ENCODE measurements at regions not wholly inside any gene's neighbourhood (a gene's known extent, or its start where the extent isn't known, plus 50 kb on each side); places are given as distances from the start of the nearest gene placed in this dataset.
"Not testable (repeated sequence)": the region's sequence is repeated elsewhere in the genome, so short reads cannot be mapped to it uniquely, and the experiment has no call there.

DNA sequence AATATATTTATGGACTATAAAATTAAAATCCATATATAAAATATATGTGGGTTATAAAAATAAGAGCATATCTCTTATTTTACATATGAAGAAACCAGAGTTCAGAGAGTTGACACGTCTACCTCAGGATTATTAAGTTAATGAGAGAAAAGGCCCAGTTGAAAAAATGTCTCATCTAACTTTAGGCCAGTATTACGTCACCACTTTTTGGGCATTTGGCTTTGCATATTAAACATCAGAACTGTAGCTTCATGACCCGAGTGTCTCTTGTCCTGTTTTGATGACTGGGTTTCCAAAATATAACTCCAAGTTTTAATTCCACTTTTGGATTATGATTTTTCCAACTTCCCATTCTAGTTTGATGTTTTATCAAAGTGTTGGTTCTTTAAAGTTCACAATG is 1026.1 kb downstream of the SLC6A15 start:
- Mint-ChIP-seq H3K27ac (no peak overlapping the region), H3K4me3 (no peak overlapping the region), H3K36me3 (peaks cover 0 to 4% (median 0%) of the 10 kb centered on the region in 3 donors), H3K4me1 (no peaks in the 10 kb centered on the region), H3K9me3 (peaks cover under 1 to 17% (median 8%) of the 10 kb centered on the region in 6 donors), H3K27me3 (ENCODE audit: low read depth in 3 of 3) (no peaks in the 10 kb centered on the region)
- DNase-seq = no peak

DNA sequence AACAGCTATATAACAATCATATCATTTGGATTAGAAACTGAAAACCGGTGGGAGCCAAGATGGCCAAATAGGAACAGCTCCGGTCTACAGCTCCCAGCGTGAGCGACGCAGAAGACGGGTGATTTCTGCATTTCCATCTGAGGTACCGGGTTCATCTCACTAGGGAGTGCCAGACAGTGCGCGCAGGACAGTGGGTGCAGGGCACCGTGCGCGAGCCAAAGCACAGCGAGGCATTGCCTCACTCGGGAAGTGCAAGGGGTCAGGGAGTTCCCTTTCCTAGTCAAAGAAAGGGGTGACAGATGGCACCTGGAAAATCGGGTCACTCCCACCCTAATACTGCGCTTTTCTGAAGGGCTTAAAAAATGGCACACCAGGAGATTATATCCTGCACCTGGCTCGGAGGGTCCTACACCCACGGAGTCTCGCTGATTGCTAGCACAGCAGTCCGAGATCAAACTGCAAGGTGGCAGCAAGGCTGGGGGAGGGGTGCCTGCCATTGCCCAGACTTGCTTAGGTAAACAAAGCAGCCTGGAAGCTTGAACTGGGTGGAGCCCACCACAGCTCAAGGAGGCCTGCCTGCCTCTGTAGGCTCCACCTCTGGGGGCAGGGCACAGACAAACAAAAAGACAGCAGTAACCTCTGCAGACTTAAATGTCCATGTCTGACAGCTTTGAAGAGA is 1041.5 kb downstream of the SLC6A15 start:
- not testable (repeated sequence) for H3K4me1 Mint-ChIP-seq; DNase-seq; H3K27ac Mint-ChIP-seq; H3K27me3 Mint-ChIP-seq (ENCODE audit: low read depth in 3 of 3); H3K36me3 Mint-ChIP-seq; H3K4me3 Mint-ChIP-seq
- peaks cover 4 to 15% (median 8%) of the 10 kb centered on the region in 6 donors for H3K9me3 Mint-ChIP-seq

DNA sequence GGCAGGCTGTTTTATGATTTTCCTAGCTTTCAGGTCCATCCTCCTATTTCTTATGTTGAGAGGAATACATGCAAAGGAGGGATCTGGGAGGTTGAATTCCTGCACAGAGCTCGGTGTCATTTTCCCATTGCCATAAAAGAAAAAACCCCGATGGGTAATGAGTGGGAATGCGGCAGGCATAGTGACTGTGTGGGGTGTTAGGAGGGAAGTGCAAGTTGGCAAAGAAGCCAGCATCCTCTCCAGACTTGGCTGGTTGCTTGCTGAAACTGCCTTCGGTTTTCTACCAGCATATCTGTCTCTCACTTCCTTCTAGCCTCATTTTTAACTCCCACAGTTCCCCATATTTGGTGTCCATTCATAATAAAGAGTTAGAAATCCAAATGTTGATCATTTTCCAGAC is 1046.1 kb downstream of the SLC6A15 start:
- peaks cover 2 to 14% (median 5%) of the 10 kb centered on the region in 6 donors for H3K9me3 Mint-ChIP-seq
- H3K36me3 Mint-ChIP-seq = no peaks in the 10 kb centered on the region
- H3K27me3 Mint-ChIP-seq (ENCODE audit: low read depth in 3 of 3) = no peaks in the 10 kb centered on the region
- H3K4me3 Mint-ChIP-seq = no peak overlapping the region
- no peak overlapping the region for H3K27ac Mint-ChIP-seq
- no peaks in the 10 kb centered on the region for H3K4me1 Mint-ChIP-seq
- DNase-seq = no peak

- no peaks in the 10 kb centered on the region for H3K27me3 Mint-ChIP-seq (ENCODE audit: low read depth in 3 of 3)
- H3K4me1 Mint-ChIP-seq = no peaks in the 10 kb centered on the region
- H3K9me3 Mint-ChIP-seq = peaks cover 2 to 13% (median 5%) of the 10 kb centered on the region in 6 donors
- H3K27ac Mint-ChIP-seq = no peak overlapping the region
- no peaks in the 10 kb centered on the region for H3K36me3 Mint-ChIP-seq
- H3K4me3 Mint-ChIP-seq = no peak overlapping the region
- no peak for DNase-seq
Measured at GRCh38 chr12:83865431-83865830, 1047.2 kb downstream of the SLC6A15 start.

GRCh38 chr12:83864054-83864453 is 1048.5 kb downstream of the SLC6A15 start:
- Mint-ChIP-seq H3K27me3 (ENCODE audit: low read depth in 3 of 3) (no peaks in the 10 kb centered on the region), H3K4me1 (no peaks in the 10 kb centered on the region), H3K36me3 (no peaks in the 10 kb centered on the region), H3K27ac (no peak overlapping the region), H3K4me3 (no peak overlapping the region), H3K9me3 (peaks cover 2 to 16% (median 7%) of the 10 kb centered on the region in 6 donors)
- DNase-seq = no peak

GRCh38 chr12:83859021-83859420 is 1053.6 kb downstream of the SLC6A15 start:
- no peak for DNase-seq
- H3K4me3 Mint-ChIP-seq = no peak overlapping the region
- H3K27ac Mint-ChIP-seq = no peak overlapping the region
- H3K4me1 Mint-ChIP-seq = no peaks in the 10 kb centered on the region
- H3K9me3 Mint-ChIP-seq = peaks cover 3 to 48% (median 33%) of the 10 kb centered on the region in 6 donors
- no peaks in the 10 kb centered on the region for H3K27me3 Mint-ChIP-seq (ENCODE audit: low read depth in 3 of 3)
- H3K36me3 Mint-ChIP-seq = no peaks in the 10 kb centered on the region

DNA sequence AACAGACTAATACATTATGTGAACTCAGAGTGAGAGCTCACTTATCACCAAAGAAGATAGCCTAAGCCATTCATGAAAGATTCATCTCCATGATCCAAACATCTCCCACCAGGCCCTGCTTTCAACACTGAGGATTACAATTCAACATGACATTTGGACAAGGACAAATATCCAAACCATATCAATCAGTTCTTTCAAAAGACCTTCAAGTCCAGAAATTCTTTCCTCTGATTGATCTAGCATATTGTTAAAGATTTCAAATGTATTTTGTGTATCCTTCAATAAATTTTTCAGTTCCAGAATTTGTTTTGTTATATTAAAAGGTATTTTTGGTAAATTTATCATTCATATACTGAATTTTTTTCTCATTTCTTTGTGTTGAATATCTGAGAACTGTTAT is 1055.8 kb downstream of the SLC6A15 start:
- no peak overlapping the region for H3K27ac Mint-ChIP-seq
- H3K9me3 Mint-ChIP-seq = peaks cover 5 to 55% (median 33%) of the 10 kb centered on the region in 6 donors
- H3K36me3 Mint-ChIP-seq = no peaks in the 10 kb centered on the region
- DNase-seq = no peak
- H3K27me3 Mint-ChIP-seq (ENCODE audit: low read depth in 3 of 3) = no peaks in the 10 kb centered on the region
- H3K4me3 Mint-ChIP-seq = no peak overlapping the region
- no peaks in the 10 kb centered on the region for H3K4me1 Mint-ChIP-seq

- Mint-ChIP-seq H3K4me1 (no peaks in the 10 kb centered on the region), H3K27ac (no peak overlapping the region), H3K9me3 (peaks cover 2 to 37% (median 11%) of the 10 kb centered on the region in 6 donors), H3K36me3 (no peaks in the 10 kb centered on the region), H3K4me3 (no peak overlapping the region), H3K27me3 (ENCODE audit: low read depth in 3 of 3) (no peaks in the 10 kb centered on the region)
- DNase-seq = no peak
Measured at GRCh38 chr12:83850531-83850930, 1062.1 kb downstream of the SLC6A15 start.

DNA sequence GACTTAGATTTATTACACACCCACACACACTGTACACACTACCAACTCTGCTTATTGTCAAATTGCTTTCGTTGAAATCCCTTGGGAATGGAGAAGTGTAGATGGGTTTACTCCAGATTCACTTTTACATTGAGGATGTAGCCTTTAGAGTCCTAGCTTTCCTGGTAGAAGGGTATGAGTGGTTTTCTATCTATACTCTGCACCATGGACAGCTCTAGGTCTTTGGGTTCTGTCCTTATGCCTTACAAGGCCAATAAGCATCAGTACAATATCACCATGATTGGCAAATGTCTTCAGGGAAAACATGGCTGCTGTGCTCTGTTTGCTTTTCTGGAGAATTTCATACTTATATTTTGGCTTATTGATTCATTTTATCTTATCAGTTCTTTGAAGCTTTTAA is 1063.9 kb downstream of the SLC6A15 start:
- Mint-ChIP-seq H3K4me3 (no peak overlapping the region), H3K4me1 (no peaks in the 10 kb centered on the region), H3K27me3 (ENCODE audit: low read depth in 3 of 3) (no peaks in the 10 kb centered on the region), H3K27ac (no peak overlapping the region), H3K9me3 (peaks cover 0 to 21% (median 6%) of the 10 kb centered on the region in 6 donors), H3K36me3 (no peaks in the 10 kb centered on the region)
- no peak for DNase-seq

DNA sequence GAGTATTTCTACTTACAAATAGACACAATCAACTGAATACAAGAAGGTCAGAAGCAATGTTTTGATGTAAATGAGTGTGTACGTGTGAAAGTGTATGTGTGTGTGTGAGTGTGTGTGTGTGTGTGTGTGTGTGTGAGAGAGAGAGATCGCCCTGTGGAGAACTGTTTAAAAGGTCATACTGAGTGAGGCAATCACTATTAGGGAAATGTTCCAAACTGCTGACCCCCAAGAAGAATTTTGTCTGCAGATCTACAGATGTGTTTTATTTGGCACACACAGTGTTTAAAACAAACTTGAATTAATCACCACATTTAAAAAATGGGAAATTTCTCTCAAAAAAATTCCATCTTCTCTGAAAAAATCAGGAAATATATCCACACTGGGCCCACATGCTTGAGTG is 1069.1 kb downstream of the SLC6A15 start:
- no peak overlapping the region for H3K4me3 Mint-ChIP-seq
- no peaks in the 10 kb centered on the region for H3K4me1 Mint-ChIP-seq

DNA sequence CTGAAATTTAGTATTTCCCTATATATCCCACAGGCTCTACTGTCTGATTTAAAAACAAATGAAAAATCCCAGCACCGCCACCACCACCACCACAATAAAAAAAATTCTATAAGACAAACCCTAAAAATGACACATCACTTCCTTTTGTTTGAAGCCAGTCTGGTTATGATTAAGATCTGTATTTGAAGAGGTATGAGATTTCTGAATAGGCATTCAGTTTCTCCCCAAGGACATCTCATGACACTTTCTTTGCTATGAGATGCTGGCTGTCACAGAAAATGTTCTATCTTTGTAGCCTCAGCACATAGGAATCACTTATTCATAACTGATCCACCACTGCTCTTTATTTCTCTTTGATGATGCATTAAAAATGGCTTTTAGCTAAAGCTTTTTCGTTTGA is 1071.0 kb downstream of the SLC6A15 start:
- DNase-seq = no peak
- no peak overlapping the region for H3K4me3 Mint-ChIP-seq
- no peaks in the 10 kb centered on the region for H3K4me1 Mint-ChIP-seq
- H3K27ac Mint-ChIP-seq = no peak overlapping the region
- H3K9me3 Mint-ChIP-seq = peaks cover 0 to 30% (median 9%) of the 10 kb centered on the region in 6 donors
- no peaks in the 10 kb centered on the region for H3K36me3 Mint-ChIP-seq
- H3K27me3 Mint-ChIP-seq (ENCODE audit: low read depth in 3 of 3) = no peaks in the 10 kb centered on the region

More for the DNA sequence above, 1069.1 kb downstream of the SLC6A15 start:
- no peaks in the 10 kb centered on the region for H3K27me3 Mint-ChIP-seq (ENCODE audit: low read depth in 3 of 3)
- H3K9me3 Mint-ChIP-seq = peaks cover 0 to 19% (median 7%) of the 10 kb centered on the region in 6 donors
- no peak overlapping the region for H3K27ac Mint-ChIP-seq
- no peak for DNase-seq
- no peaks in the 10 kb centered on the region for H3K36me3 Mint-ChIP-seq

GRCh38 chr12:83827860-83828259 is 1084.7 kb downstream of the SLC6A15 start:
- no peak overlapping the region for H3K4me3 Mint-ChIP-seq
- H3K27me3 Mint-ChIP-seq (ENCODE audit: low read depth in 3 of 3) = peaks cover 0 to 5% (median 2%) of the 10 kb centered on the region in 3 donors
- peaks cover 0 to 20% (median 5%) of the 10 kb centered on the region in 6 donors for H3K9me3 Mint-ChIP-seq
- no peak for DNase-seq
- no peak overlapping the region for H3K27ac Mint-ChIP-seq
- no peaks in the 10 kb centered on the region for H3K36me3 Mint-ChIP-seq
- H3K4me1 Mint-ChIP-seq = no peaks in the 10 kb centered on the region

DNA sequence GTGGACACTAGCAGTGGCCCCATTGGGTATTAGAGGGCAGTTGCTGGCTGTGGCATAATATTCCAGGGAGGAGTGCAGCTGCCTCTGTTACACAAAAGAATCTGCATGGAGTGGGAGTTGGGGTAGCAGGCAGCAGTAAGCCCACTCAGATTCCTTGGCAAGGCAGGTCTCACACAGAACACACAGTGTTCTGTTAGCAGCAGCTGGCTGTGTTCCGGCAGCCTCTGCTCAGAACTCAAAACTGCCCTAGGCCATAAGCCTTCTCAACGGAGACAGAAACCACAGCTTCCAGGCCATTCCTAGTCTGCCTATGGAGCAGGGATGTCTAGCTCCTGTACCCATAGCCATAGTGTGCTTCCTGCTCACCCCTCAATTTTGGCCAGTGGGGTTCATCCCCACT is 1085.4 kb downstream of the SLC6A15 start:
- Mint-ChIP-seq H3K4me1 (no peaks in the 10 kb centered on the region), H3K36me3 (no peaks in the 10 kb centered on the region)
- no peak for DNase-seq

GRCh38 chr12:83826112-83826511 is 1086.5 kb downstream of the SLC6A15 start:
- Mint-ChIP-seq H3K36me3 (no peaks in the 10 kb centered on the region), H3K9me3 (peaks cover 0 to 15% (median 4%) of the 10 kb centered on the region in 6 donors), H3K4me3 (no peak overlapping the region), H3K27me3 (ENCODE audit: low read depth in 3 of 3) (peaks cover 0 to 6% (median 2%) of the 10 kb centered on the region in 3 donors), H3K4me1 (no peaks in the 10 kb centered on the region), H3K27ac (no peak overlapping the region)
- no peak for DNase-seq

More for the DNA sequence above, 1085.4 kb downstream of the SLC6A15 start:
- no peak overlapping the region for H3K4me3 Mint-ChIP-seq
- H3K27me3 Mint-ChIP-seq (ENCODE audit: low read depth in 3 of 3) = peaks cover 0 to 6% (median 2%) of the 10 kb centered on the region in 3 donors
- H3K27ac Mint-ChIP-seq = no peak overlapping the region
- peaks cover 0 to 15% (median 4%) of the 10 kb centered on the region in 6 donors for H3K9me3 Mint-ChIP-seq
